GM21619 (cell line): ENCODE measurements at regions not wholly inside any gene's neighbourhood (a gene's known extent, or its start where the extent isn't known, plus 50 kb on each side); places are given as distances from the start of the nearest gene placed in this dataset.

Experiments
- ATAC-seq: cut with Tn5 transposase; IDR thresholded peaks from one replicate; pipeline ENCODE4 v1.9.1; 2021; ENCODE audit not compliant: unreplicated experiment

DNA sequence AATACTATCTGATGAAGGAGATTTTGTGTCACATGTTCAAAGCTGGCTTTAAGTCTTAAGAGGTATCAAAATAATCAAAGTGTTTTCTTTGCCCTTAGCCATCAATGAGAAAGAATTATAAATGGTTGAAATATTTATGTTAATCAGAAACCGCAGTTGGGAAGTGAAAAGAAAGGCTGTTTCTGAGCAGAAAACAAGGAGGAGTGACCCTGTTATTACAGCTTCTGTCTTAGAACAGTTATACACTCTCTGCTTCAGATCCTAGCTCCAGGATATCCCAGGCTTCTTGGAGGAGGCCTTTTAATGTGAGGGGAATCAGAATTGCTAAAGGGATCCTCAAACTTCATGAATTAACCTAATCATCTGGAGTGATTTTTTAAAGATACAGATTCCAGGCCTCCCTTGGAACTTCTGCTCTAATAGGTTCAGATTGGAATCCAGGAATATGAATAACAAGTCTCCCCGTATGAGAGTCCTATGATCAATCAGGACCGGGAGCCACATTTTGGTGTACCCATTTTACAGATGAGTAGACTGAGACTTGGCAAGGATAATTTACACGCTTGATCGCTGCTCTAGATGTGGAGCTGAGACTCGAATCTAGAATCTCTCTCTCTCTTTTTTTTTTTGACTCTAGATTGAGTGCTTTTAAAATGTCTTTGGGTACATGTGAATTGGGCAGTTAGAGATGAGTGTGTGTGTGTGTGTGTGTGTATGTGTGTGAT, 50.8 kb upstream of the JAG1 start:
- ATAC-seq = no peak

DNA sequence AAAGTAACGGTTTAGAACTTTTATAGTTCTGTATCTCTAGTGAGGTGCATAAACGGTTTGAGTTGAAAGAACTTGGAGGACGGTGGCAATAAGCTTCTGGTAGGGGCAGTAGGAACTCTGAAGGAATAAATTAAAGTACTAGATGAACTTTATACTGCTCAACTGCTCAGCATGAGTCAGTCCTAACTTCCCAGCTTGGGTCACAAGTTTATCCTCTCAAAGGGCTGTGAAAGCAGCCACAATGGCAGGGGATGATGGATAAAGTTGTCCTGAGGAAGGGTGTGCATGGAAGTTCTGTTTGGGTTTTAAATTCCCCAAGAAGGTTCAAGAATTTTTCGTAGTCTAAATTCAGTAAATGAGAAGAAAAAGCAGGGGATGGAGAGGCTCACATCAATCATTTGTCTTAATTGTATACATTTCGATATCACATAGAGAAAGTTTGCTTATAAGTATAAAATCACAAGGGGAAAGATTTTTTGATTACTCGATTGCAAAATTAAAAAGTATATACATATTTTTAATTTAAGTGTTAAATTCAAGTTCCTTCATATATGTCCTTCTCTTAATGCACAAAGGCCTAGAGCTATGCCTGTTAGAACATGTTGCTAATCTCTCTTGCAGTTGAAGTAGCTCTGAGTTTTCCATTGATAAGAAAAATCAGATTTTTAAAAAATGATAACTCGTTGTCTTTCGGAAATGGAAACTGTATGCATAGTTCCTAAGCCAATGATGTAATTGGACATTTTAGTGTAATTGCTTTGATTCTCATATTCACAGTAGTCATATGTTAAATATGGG, 55.3 kb upstream of the JAG1 start:
- ATAC-seq = no peak

DNA sequence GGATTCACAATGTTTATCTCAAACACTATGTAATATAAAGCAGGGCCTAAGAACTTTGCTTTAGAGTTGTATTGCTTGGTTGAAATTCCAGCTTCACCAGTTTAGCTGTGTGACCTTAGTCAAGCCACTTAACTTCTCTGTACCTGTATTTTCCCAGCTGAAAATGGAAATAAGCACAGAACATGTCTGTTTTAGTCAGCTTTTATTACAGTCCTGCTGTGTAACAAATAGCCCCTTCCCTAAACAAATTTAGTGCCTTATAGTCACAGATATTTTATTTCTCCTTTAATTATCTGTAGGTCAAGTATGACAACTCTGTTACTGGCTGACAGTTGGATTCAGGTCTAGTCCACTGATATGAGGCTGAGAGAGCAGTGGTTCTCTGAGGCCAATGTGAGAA, 56.0 kb upstream of the JAG1 start:
- ATAC-seq = no peak

DNA sequence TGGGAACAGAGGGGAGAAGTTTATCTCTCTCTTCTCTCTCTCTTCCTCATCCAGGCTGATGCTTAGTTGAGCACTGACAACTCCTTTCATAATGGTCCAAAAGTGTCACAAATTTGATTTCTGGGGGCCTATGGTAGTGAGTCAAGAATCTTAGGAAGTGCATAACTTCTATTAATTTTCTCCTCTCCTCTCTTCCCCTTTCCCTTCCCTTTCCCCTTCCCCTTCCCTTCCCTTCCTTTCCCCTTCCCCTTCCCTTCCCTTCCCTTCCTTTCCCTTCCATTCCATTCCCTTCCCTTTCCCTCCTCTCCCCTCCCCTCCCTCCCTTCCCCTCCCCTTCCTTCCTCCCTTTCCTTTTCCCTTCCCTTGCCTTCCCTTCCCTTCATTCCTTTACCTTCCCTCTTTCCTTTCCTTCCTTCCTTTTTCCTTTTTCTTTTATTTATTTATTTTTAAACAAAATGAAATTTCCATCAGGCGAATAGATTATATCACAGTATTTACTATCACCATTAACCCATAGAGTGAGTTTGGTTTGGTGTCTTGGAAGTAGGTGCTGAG, 56.9 kb upstream of the JAG1 start:
- ATAC-seq = no peak

DNA sequence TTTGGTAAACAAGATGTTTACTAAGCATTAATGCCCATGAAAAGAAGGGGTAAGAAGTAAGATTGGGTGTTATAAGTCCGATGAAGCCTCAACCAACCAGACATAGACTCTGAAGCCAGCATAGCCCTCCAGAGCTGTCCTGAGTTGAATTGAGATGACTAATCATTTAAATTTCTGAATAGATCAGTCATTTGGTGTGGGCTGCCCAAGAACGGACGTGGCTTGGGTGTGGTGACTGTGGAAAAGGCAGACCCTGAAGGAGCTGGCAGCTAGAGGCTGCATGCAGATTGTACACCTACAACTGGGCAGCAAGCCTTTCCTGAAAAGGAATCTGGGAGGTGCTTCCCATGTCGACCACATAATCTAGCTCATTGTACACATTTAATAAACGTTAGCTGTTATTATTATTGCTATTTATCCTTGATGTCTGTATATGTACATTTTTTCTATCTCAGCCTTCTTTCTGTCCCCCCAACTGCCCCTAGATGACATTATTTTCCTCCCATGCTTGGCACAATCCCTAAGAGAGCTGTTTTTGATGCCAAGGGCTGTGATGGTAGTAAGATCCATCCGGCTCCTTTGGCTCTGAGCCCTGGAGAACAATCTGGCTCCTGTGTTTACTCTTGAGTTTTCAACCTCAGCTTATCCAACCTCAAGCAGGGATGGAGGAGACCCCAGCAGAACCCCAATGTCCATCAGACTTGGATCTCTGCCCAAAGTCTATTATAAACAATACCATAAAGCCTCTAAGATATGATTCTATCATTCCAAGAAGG, 57.6 kb upstream of the JAG1 start:
- ATAC-seq = no peak

DNA sequence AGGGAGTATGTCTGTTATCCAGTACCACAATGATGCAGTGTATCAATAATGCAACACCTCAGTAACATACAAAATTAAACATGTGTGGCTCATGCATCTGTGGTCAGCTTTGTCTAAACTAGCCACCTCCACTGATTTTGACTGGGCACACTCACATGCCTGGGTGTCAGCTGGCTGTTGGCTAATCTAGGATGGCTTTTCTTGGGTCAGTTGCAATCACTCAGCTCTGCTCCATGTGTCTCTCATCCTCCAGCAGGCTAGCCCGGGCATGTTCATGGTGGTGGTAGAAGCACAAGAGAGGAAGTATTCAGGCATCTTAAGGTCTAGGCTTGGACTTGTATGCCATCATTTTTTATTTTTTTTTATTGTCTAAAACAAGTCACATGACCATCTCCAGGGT, 59.3 kb upstream of the JAG1 start:
- ATAC-seq = no peak

DNA sequence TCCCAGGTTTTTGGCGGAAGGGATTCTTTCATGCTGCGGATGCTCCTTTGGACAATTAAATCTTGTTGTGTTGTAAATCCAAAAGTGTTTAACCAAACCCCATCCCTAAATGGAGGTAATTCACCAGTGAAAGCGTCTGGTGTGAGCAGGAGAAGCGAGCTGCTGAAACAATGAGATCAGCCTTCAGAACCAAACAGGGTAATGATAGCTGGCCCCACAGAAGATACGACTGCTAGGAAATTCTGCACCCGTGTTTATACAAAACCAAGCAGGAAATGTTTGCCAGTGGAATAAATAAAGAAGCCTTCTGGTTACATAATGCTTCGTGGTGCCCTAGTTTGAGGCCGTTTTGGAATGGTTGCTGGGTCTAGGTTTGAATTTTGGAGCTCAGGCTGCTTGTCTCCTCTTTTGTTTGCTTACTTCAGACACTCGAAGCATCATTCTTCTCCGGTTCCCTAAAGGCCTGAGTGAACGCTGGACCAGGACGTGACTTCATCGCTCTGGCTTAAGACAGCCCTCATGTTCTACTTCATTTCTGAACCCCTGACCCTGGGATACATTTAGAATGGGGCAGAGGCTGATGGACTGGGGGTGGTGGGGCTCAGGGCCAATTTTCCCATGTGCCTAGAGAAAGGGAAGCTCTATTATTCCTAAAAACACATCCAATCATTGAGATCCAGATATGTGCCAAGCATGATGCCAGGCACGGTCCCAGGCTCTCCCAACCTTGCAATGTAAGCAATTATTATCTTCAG, 61.6 kb upstream of the JAG1 start:
- no peak for ATAC-seq

DNA sequence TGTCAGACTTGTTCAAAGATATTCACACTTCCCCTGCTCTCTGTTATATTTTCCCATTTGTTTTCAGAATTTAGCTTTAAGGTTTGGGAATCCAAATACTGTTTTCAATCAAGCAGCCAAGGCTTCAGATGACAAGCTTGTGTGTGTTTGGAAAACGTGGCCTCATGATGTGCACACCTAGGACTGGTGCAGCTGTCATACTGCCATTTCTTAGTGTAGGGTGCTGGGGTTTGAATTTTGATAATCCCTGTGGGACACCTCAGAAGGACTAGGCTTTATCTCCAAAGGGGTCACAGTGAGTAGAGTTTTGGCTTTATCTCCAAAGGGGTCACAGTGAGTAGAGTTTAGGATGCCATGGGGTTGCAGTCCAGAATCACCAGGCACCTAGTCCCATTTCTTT, 65.3 kb upstream of the JAG1 start:
- no peak for ATAC-seq

DNA sequence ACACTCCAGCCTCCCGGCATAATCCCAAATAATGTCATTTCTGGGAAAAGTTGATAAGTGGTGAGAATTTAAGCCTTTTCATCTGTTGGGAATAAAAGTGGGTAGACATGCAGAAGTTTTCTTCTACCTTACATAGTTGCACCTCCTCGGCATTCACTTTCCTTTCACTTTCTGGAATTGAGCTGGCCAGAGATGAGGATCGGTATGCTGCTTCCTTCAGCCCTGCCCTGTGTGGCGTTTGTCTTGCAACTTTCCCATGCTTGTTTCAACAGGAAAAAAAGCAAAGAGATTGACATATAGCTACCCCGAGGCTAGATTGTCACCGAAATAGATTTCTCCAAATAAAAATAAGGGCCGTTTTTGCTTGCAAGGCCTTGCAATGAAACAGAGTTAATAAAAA, 65.8 kb upstream of the JAG1 start:
- no peak for ATAC-seq

DNA sequence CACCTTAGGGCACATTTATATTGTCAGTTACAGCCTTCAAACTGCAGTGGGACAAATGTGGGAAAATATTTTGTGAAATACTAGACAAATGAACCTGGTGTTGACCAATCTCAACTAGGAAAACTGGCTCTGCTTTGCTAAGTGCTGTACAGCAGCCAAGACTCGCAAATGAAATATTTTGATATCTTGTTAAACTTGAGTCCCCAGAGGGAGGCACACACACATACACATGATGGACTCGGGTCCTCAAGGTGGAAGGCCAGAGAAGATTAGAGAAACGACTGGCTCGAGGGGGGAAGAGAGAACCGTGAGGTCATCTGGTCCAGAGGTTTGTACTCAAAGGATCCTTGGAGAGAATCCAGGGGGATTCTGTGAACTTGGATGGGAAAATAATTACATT, 67.3 kb upstream of the JAG1 start:
- ATAC-seq = no peak

DNA sequence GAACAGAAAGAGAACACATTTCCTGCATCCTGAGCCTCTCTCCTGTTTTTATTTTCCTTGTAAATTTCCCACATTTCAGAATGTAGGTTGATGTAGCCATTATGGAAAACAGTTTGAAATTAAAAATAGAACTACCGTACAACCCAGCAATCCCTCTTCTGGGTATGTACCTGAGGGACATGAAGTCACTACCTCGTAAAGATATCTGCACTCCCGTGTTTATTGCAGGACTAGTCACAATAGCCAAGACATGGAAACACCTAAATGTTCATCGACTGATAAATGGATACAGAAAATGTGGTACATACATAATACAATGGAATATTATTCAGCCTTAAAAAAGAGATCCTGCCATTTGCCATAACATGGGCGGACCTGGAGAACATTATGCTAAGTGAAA, 72.0 kb upstream of the JAG1 start:
- ATAC-seq = no peak

DNA sequence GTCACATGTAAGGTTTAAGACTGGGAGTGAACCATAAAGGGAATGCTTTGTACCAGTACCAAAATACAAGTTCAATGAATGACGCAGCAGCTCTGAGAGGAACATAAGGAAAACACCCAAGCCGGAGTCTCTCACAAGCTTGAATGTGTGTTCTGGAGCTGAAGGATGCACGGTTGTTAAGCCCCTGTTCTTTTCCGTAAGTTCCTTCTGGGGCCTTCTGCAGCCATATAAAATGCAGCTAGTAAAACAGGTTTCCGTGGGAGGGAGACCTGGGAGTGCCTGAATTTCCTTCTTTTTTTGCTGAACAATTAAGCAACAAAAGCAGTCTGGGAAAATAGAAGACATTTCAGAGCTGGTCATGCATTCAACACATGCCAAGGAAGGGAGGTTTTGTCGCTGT, 73.2 kb upstream of the JAG1 start:
- no peak for ATAC-seq

DNA sequence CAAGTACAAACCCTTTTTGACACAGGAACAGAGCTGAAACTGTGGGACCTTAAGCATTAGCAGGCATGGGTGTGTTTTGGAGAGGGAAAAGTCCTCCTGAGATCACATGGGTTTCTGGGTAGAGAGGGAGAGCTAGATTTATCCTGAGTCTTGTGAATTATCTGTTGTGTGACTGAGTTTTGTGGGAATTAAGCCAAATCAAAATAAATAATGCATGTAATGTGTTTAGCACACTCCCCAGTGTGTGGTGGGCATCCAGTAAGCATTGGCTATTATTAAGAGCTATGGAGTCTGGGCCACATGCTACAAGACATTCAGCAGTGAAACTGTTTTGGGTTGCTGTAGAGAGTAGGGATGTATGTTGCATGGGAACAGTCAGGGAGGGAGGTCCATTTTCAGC, 75.3 kb upstream of the JAG1 start:
- no peak for ATAC-seq

DNA sequence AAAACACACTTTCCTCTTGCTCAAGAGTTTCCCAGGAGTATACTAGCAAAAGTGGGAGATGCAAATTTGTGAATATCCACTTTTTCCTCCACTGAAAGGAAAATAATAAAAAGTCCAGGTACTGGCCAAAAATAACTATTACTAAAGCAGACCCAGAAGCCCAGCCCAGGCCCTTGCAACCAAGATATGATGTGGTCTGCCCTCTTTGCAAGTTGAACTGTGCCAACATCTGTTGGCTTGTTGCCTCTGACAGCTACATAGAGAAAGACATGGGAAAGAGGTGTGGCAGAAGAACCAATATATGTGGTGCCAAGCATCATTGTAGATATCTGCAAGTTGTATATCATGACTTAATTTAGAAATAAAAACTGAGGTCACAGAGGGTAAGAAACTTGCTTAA, 78.4 kb upstream of the JAG1 start:
- no peak for ATAC-seq

DNA sequence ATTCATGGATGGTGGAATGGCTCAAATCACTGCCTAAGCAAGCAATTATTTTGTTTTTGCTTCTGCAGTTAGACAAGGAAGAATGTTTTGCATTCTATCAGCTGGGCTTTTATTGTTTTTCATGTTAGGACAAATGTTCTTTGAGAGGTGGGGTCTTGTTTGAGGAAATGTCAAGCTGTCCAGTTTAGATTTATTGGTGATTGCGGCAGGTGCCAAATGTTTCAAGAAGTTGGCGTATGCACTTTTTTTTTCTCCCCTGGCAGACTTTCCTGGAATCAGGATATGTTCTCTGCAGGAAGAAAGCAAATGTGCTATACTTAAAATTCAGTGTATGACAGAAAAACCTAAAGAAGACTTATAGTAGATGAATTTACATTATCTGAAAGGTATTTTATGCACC, 81.0 kb upstream of the JAG1 start:
- ATAC-seq = no peak

DNA sequence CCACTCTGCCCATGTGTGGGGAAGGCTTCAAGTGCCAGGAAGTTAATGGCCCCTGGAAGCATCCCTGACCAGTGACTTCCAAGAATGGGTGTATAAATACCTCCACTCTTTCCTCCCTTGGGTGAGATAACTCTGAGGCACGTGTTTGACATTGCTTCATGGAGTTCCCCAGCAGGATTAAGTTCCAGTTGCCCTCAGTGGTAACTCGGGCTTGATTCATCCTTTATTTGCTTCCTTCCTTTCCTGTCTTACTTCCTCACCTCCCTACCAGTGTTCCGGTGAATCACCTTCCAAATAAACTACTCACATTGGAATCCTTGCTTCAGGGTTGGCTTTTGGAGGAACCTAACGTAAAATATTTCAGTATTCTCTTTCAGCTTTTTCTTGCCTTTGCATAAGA, 84.6 kb upstream of the JAG1 start:
- ATAC-seq = no peak

DNA sequence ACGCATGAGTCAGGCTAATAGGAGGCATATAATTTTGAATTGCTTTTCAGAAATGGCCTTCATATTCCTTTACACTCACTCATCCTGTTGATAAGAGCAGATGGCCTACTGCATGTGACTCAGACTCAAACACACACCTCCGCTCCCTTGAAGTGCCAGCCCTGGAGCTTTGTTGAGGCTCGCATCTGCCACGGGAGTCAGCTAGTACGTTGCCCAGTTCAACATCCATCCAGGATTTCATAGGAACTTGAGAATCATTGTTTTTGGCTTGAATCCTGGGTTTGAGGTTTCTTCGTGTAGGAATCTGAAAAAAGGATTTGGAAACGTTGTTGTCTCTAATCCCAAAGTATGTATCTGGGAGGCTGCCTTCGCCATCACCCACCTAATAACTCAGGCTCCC, 87.4 kb upstream of the JAG1 start:
- no peak for ATAC-seq

DNA sequence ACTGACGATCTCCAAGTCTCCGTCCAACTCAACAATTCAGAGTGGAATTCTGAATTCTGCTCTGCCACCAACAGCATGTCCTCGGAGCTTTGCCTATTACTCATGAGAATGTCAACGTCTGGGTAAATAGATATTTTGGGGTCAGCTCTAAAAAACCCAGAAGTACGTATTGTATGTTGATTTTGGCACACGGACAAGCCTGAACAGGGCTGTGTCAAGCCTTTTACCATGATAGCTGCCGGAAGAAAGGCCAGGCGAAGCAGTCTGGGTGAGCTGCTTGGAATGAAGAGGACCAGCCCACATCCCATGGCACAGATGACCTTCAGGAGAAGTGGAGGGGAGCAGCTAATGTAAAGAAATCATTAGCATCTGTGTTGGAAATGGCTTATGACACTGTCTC, 88.0 kb upstream of the JAG1 start:
- no peak for ATAC-seq

DNA sequence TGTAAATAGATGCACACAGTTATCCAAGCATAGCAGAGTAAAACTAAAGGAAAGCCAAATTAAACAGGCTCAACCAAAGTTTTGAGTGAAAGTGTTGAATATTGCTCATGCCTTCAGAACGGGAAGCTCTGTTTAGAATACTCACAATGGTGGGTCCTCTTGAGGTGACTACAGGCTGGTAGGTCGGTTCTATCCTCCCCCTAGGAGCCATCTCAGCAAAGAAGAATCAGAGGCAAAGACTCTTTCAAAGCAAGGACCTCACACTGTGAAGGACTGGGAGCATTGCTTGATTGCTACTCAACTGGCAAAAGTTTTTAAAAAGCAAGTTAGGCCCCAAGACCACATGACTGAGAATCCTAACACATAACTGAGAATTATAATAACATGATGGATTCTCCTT, 88.4 kb upstream of the JAG1 start:
- ATAC-seq = no peak

DNA sequence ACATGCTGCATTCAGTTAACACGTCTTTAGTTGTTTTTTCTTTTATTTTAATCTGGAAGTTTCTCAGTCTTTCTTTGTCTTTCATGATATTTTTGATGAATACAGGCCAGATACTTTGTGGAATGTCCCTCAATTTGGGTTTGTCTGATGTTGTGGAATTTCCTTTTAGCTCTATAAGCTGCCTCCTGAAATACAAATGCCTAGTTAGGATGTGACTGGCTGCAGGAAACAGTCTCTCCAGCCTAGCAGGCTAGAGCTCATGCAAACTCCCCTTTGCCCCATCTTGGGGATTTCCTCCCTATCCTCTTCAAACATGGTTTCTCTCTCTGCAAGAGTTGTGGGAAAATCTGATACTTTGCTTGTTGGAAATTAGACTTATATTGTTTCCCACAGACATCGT, 89.3 kb upstream of the JAG1 start:
- no peak for ATAC-seq

DNA sequence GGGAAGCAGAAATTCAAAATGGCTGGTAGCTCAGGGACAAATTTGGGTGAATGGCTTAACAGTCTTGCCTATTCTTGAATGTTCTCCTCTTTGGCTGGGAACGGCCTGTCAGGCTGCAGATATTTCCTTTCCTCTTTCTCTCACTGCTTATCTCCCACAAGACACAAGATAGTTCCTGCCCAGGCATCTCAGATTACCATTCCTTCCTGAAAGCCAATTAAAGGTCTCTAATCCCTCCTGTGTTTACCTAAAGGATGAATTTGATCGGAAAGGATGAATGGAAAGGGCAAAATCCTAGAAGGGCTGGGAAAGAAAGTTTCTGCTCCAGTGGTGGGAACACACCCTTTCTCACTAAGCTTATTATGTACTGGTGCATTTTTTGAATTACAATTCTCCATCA, 95.9 kb upstream of the JAG1 start:
- ATAC-seq = no peak
